ENCODE measurements at regions not wholly inside any gene's neighbourhood (a gene's known extent, or its start where the extent isn't known, plus 50 kb on each side); places are given as distances from the start of the nearest gene placed in this dataset.

GRCh38 chr16:8048433-8048832, 541.9 kb downstream of the TMEM114 start:
- CTCF ChIA-PET: no interaction called here
- H3K9ac ChIP-seq (ENCODE audit: low read length): no peak overlapping the region

GRCh38 chr16:8047736-8048135, 542.6 kb downstream of the TMEM114 start:
- CTCF ChIA-PET: no interaction called here
- Histone ChIP-seq H3K27me3 (ENCODE audit: insufficient read depth, low read length) (no peaks in the 10 kb centered on the region), H3K4me3 (replicated peaks in 1 of 2; ENCODE audit: low read depth in 1 of 2, low read length in 2 of 2) (no peak overlapping the region), H4K20me1 (ENCODE audit: insufficient read depth) (no peaks in the 10 kb centered on the region), H3K36me3 (ENCODE audit: control insufficient read depth in 1 of 2, insufficient read depth in 2 of 2, low read length in 2 of 2) (no peaks in the 10 kb centered on the region), H3K4me2 (ENCODE audit: low read length) (no peak overlapping the region), H3K4me1 (ENCODE audit: control insufficient read depth in 1 of 2, insufficient read depth in 2 of 2, low read length in 2 of 2) (no peaks in the 10 kb centered on the region), H3K79me2 (ENCODE audit: insufficient read depth, low read length) (no peaks in the 10 kb centered on the region), H3K9me3 (ENCODE audit: control insufficient read depth in 1 of 2, insufficient read depth in 1 of 2, low read depth in 1 of 2, low read length in 2 of 2) (peaks cover 3 to 15% of the 10 kb centered on the region in 2 experiments; a peak in 2 of 4 replicates), H3K9me2 (ENCODE audit: insufficient read depth) (no peaks in the 10 kb centered on the region), H3K27ac (ENCODE audit: low read depth, low read length) (no peak overlapping the region), H3K9ac (ENCODE audit: low read length) (no peak overlapping the region), H2AFZ (ENCODE audit: low read depth, low read length, poor library complexity, severe bottlenecking) (no peak overlapping the region)
- RAD21 ChIA-PET (ENCODE audit: low non-redundant PET in 1 of 2, low total read pairs in 2 of 2, uncharacterized antibody in 2 of 2, unreplicated experiment in 2 of 2): no interaction called here
- intact Hi-C loops (cut with micrococcal nuclease): no loop called here
- ATAC-seq: no peak
- no peak for DNase-seq (ENCODE audit: low read depth, low spot score)
- no TSS peak for BruUV-seq (replicated peaks)
- no peak for TF ChIP-seq EZH2phosphoT487 (IDR thresholded peaks at IDR 0.05; ENCODE audit: borderline replicate concordance)
- TF ChIP-seq ATF3 (IDR thresholded peaks at IDR 0.05): no peak
- TF ChIP-seq CBX3 (IDR thresholded peaks at IDR 0.05; ENCODE audit: low read depth): no peak
- TF ChIP-seq TCF7L2 (IDR thresholded peaks at IDR 0.05; ENCODE audit: borderline replicate concordance, extremely low read depth, insufficient read depth, insufficient read length): no peak
- no peak for TF ChIP-seq CEBPB (IDR thresholded peaks at IDR 0.05; ENCODE audit: low read depth)
- no peak for TF ChIP-seq FOSL1 (IDR thresholded peaks at IDR 0.05; ENCODE audit: low read depth)
- TF ChIP-seq ZFX (IDR thresholded peaks at IDR 0.05): no peak
- POLR2A ChIA-PET: no interaction called here

More at GRCh38 chr16:8048433-8048832, 541.9 kb downstream of the TMEM114 start:
- Histone ChIP-seq H3K9me3 (ENCODE audit: control insufficient read depth in 1 of 2, insufficient read depth in 1 of 2, low read depth in 1 of 2, low read length in 2 of 2) (peaks cover 5 to 22% of the 10 kb centered on the region in 2 experiments; a peak in 2 of 4 replicates), H3K27me3 (ENCODE audit: insufficient read depth, low read length) (no peaks in the 10 kb centered on the region), H3K36me3 (ENCODE audit: control insufficient read depth in 1 of 2, insufficient read depth in 2 of 2, low read length in 2 of 2) (no peaks in the 10 kb centered on the region), H3K27ac (ENCODE audit: low read depth, low read length) (no peak overlapping the region), H3K4me3 (replicated peaks in 1 of 2; ENCODE audit: low read depth in 1 of 2, low read length in 2 of 2) (no peak overlapping the region), H3K79me2 (ENCODE audit: insufficient read depth, low read length) (no peaks in the 10 kb centered on the region), H4K20me1 (ENCODE audit: insufficient read depth) (no peaks in the 10 kb centered on the region), H3K9me2 (ENCODE audit: insufficient read depth) (no peaks in the 10 kb centered on the region), H2AFZ (ENCODE audit: low read depth, low read length, poor library complexity, severe bottlenecking) (no peak overlapping the region), H3K4me1 (ENCODE audit: control insufficient read depth in 1 of 2, insufficient read depth in 2 of 2, low read length in 2 of 2) (no peaks in the 10 kb centered on the region), H3K4me2 (ENCODE audit: low read length) (no peak overlapping the region)
- no peak for DNase-seq (ENCODE audit: low read depth, low spot score)
- intact Hi-C loops (cut with micrococcal nuclease): no loop called here
- BruUV-seq (replicated peaks): no TSS peak
- ChIA-PET RAD21 (ENCODE audit: low non-redundant PET in 1 of 2, low total read pairs in 2 of 2, uncharacterized antibody in 2 of 2, unreplicated experiment in 2 of 2) (no interaction called here), POLR2A (no interaction called here)
- no peak for ATAC-seq
- no peak for TF ChIP-seq ZFX (IDR thresholded peaks at IDR 0.05)
- TF ChIP-seq SP1 (IDR thresholded peaks at IDR 0.05; ENCODE audit: low read depth): no peak
- TF ChIP-seq ZNF274 (IDR thresholded peaks at IDR 0.05; ENCODE audit: low read depth, low read length): no peak
- no peak for TF ChIP-seq ZBTB33 (IDR thresholded peaks at IDR 0.05; ENCODE audit: extremely low read depth, insufficient replicate concordance, low read length)
- TF ChIP-seq POLR2AphosphoS5 (IDR thresholded peaks at IDR 0.05; ENCODE audit: low read depth, low read length): no peak
- TF ChIP-seq YY1 (IDR thresholded peaks at IDR 0.05; ENCODE audit: extremely low read depth, insufficient replicate concordance, low read depth, low read length): no peak
- TF ChIP-seq CBX3 (IDR thresholded peaks at IDR 0.05; ENCODE audit: low read depth): no peak
- no peak for TF ChIP-seq FOSL1 (IDR thresholded peaks at IDR 0.05; ENCODE audit: low read depth)
- TF ChIP-seq POLR2A (IDR thresholded peaks at IDR 0.05; ENCODE audit: borderline replicate concordance, extremely low read depth, insufficient read depth, insufficient read length): no peak
- TF ChIP-seq JUND (IDR thresholded peaks at IDR 0.05): no peak
- no peak for TF ChIP-seq EZH2phosphoT487 (IDR thresholded peaks at IDR 0.05; ENCODE audit: borderline replicate concordance)

All from HCT116 (cell line).